Neural crest cell (in vitro differentiated cells): ENCODE measurements at regions not wholly inside any gene's neighbourhood (a gene's known extent, or its start where the extent isn't known, plus 50 kb on each side); places are given as distances from the start of the nearest gene placed in this dataset.
"Not testable (repeated sequence)": the region's sequence is repeated elsewhere in the genome, so short reads cannot be mapped to it uniquely, and the experiment has no call there.

ENCODE experiments used
- DNase-seq: peaks from one replicate; pipeline ENCODE4 v3.0.0; 2021; ENCODE audit warnings: low read depth, mixed read lengths, low spot score
- H3K27ac Mint-ChIP-seq: one replicate; pipeline ENCODE4 v1.8.0; 2021; ENCODE audit warnings: mild to moderate bottlenecking, mixed read lengths; ENCODE audit not compliant: unreplicated experiment
- H3K27me3 Mint-ChIP-seq: 2 replicates; pipeline ENCODE4 v1.8.0; 2021; ENCODE audit warnings: low read depth, mild to moderate bottlenecking, mixed read lengths
- H3K36me3 Mint-ChIP-seq: 2 replicates; pipeline ENCODE4 v1.8.0; 2021; ENCODE audit warnings: low read depth, mild to moderate bottlenecking, mixed read lengths
- H3K4me1 Mint-ChIP-seq: 2 replicates; pipeline ENCODE4 v1.8.0; 2021; ENCODE audit warnings: mixed read lengths
- H3K4me3 Mint-ChIP-seq: one replicate; pipeline ENCODE4 v1.8.0; 2021; ENCODE audit warnings: mild to moderate bottlenecking, mixed read lengths
- H3K9me3 Mint-ChIP-seq: 2 replicates; pipeline ENCODE4 v1.8.0; 2021; ENCODE audit warnings: mixed read lengths
- CTCF ChIP-seq: fragments of 200-600 bp; sonication (generic); conservative IDR thresholded peaks from 2 replicates; pipeline ENCODE4 v1.5.0; 2021; ENCODE audit warnings: antibody characterized with exemption, mild to moderate bottlenecking

DNA sequence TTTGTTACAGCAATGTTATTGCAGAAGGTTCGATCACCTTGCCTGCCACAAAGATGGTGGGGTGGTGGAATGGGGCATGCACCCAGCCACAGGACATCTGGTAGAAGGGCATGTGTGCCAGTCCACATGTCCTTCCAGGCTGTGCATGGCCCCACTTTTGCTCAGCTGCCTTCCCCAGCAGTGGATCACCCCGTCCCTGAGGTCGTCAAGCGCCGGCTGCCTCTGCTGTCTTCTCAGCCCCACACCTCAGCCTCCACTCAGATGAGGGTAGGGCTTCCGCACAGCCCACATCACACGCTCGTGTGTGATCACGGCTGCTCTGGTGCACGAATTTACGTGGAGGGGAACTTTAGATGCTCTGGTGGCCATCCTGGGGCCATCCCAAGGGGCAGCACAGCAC, 109.5 kb upstream of the PMEPA1 start:
- no peak for DNase-seq
- no peak overlapping the region for H3K4me3 Mint-ChIP-seq
- H3K27ac Mint-ChIP-seq, result no peak overlapping the region
- no peaks in the 10 kb centered on the region for H3K36me3 Mint-ChIP-seq
- H3K4me1 Mint-ChIP-seq, result no peaks in the 10 kb centered on the region
- H3K9me3 Mint-ChIP-seq, result no peaks in the 10 kb centered on the region
- no peak for TF ChIP-seq CTCF
- peaks cover 22% of the 10 kb centered on the region for H3K27me3 Mint-ChIP-seq

DNA sequence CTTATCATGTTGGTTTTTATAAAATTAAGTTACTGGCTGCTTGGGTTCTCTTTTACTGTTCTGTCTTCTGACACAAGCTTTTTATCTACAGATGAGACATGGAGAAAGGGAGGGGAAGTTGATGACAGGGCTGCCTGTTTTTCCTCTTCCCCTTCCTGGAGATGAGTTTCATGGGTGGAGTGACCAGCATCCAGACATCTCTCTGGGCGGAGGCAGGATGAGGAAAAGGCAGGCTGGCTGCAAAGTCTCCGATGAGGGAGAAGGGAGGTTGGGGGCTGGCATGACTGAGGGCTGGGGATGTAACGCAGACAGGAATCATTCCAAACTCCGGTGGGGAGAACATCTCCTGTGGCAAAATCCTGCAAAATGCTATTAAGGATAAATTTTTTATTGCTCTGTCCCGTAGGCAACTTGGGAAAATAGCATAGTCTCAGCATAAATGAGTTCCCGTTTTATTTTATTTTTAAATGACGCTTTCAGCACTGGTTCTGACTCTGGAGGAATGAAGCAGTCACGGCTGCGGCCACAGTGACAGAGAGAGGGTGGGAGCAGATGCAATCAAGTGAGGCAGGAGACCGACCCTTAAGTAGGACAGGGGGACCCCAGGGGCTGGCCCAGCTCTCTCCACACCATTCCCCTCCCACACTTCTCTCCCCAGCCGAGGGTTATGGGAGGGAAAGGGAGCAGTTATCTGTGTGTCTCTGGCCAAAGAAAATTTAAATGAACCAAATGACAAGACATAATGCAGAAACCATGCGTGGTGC, 108.8 kb upstream of the PMEPA1 start:
- H3K36me3 Mint-ChIP-seq, result no peaks in the 10 kb centered on the region
- no peak for TF ChIP-seq CTCF
- DNase-seq, result no peak
- no peaks in the 10 kb centered on the region for H3K4me1 Mint-ChIP-seq
- no peaks in the 10 kb centered on the region for H3K9me3 Mint-ChIP-seq
- H3K27ac Mint-ChIP-seq, result no peak overlapping the region
- H3K4me3 Mint-ChIP-seq, result no peak overlapping the region
- peaks cover 22% of the 10 kb centered on the region for H3K27me3 Mint-ChIP-seq

GRCh38 chr20:57815405-57815804, 105.6 kb upstream of the PMEPA1 start:
- Mint-ChIP-seq H3K36me3 (no peaks in the 10 kb centered on the region), H3K27me3 (peaks cover 17% of the 10 kb centered on the region), H3K9me3 (no peaks in the 10 kb centered on the region), H3K4me1 (peaks cover 11% of the 10 kb centered on the region), H3K27ac (no peak overlapping the region), H3K4me3 (no peak overlapping the region)
- no peak for DNase-seq
- TF ChIP-seq CTCF, result no peak

DNA sequence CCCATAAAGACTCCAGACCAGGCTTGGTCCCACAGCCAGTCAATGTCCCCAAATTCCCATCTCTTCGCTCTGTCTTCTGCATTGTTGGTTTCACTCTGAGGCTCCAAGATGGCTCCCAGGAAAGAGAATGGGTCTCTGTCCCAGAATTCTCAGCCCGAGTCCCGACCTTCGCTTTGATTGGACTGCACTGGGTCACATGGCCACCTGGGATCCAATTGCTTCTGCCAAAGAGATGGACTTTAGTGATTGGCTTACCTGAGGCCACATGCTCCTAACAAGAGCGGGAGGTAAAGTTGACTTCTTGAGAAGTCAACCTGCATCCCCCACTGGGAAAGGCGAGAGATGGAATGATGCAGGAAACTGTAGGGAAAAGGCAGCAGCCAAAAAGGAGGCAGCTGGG, 104.7 kb upstream of the PMEPA1 start:
- Mint-ChIP-seq H3K9me3 (no peaks in the 10 kb centered on the region), H3K4me1 (peaks cover 11% of the 10 kb centered on the region), H3K36me3 (no peaks in the 10 kb centered on the region), H3K27ac (no peak overlapping the region), H3K27me3 (peaks cover 13% of the 10 kb centered on the region), H3K4me3 (no peak overlapping the region)
- no peak for DNase-seq
- no peak for TF ChIP-seq CTCF

DNA sequence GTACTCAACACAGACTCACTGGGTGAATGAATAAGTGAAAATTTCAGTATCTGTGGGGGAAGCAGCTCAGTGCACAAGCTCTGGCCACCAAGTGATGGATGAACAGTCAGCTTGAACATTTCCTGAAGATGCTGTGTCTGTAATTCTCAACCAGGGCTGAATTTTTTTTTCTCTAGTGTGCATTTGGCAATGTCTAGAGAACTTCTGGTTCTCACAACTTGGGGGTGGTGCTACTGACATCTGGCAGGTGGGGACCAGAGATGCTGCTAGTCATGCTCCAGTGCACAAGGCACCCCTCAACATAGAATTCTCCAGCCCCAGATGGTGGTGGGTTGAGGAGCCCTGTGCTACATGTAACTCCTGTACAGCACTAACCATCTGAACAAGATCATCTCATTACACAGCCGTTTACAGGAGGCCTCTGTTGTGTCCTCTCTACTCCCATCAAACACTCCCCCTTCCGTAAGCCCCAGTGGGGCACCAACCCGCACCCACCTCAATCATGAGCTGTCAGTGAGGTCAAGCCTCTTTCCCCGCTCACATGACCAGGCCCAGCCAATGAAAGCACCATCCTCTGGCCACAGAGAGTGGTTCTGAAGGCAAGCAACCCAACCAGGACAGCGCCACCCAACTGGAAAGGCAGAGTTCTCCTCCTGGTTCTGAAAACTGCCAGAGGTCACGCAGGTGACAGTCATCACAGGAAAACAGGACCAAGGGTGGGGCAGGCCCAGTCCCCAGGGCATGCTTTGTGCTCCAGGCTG, 103.9 kb upstream of the PMEPA1 start:
- no peak for DNase-seq
- no peaks in the 10 kb centered on the region for H3K9me3 Mint-ChIP-seq
- no peak for TF ChIP-seq CTCF
- peaks cover 11% of the 10 kb centered on the region for H3K27me3 Mint-ChIP-seq
- H3K27ac Mint-ChIP-seq, result no peak overlapping the region
- H3K4me3 Mint-ChIP-seq, result no peak overlapping the region
- H3K36me3 Mint-ChIP-seq, result no peaks in the 10 kb centered on the region
- H3K4me1 Mint-ChIP-seq, result peaks cover 11% of the 10 kb centered on the region

GRCh38 chr20:57812632-57813031, 102.8 kb upstream of the PMEPA1 start:
- not testable (repeated sequence) for H3K4me3 Mint-ChIP-seq, DNase-seq, H3K9me3 Mint-ChIP-seq, H3K27me3 Mint-ChIP-seq, H3K36me3 Mint-ChIP-seq
- Mint-ChIP-seq H3K4me1 (peaks cover 11% of the 10 kb centered on the region), H3K27ac (peak overlapping the region; percentile 35)
